Astrocyte of the hippocampus (primary cell): ENCODE measurements at regions not wholly inside any gene's neighbourhood (a gene's known extent, or its start where the extent isn't known, plus 50 kb on each side); places are given as distances from the start of the nearest gene placed in this dataset.
"Not testable (repeated sequence)": the region's sequence is repeated elsewhere in the genome, so short reads cannot be mapped to it uniquely, and the experiment has no call there.

Experiments
- DNase-seq: peaks from one replicate; pipeline ENCODE4 v3.0.0; 2011; ENCODE audit warnings: low read depth, low spot score

DNA sequence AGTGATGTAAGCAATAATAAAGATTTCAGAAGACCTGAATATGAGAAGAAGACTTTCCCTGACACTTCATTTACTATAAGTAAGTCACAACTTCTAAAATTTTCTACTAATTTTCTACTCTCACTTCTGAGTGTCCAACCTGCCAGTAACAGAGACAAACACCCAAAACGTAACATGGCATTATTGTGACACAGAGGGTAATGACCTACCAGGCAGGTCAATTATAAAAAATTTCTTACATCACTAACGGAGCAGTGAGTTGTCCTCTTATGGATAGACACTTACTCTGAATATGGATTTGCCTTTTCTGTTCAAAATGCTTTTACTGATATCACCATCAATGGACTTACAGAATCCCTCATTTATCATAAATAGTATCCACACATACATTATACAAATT lies 405.9 kb upstream of the MAGEB16 start:
- no peak for DNase-seq

DNA sequence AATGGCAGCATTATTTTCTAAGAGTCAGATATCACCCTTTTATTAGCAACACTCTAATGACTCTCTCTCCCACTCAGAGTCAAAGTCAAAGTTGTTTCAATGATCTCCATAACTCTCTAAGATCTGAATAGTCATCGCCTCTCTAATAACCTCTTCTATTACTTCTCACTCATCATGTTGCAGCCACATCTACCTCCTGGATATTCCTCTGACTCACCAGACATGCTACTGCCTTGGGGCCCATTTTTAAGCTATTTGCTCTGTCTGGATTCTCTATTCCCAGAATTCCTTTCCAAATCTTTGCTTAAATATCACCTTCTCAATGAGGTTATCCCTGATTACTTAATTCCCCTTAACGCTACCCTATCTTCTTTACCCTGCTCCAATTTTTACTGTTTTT lies 391.8 kb upstream of the MAGEB16 start:
- no peak for DNase-seq

DNA sequence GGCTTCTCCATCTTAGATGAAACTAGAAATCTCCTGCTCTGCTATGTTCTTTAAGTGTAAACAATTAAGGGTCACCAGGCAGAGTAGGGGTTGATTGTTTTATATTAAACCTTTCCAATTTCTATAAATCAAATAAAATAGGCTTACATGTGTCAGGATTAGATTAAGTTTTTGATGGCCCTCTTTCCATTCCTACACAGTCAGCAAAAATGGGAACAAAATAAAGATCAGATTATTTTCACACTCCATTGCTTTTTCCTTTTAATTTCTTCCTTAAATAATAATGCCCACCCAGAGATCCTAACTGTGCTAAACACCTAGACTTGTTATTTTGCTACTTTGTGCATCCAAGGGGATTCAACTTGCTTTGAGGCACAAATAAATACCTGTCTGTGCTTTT lies 381.4 kb upstream of the MAGEB16 start:
- DNase-seq, result no peak

DNA sequence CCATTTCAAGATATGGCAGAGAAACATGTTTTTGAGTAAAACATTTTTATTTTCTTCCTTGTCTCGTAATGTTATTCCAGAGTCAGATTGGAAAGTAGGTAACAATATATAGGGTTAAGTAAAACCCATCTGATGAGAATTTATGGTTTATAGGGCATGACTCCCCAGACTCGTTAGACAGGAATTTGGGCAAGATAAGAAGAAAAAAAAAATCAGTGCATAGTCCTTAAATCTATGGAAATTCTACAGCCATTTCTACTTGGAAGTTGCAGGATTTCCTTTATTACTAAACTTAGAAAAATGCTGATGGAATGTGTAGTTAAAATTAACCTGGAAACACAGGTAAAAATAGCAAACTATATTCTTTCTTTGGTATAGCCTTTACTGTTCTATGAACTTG lies 366.1 kb upstream of the MAGEB16 start:
- DNase-seq, result no peak

DNA sequence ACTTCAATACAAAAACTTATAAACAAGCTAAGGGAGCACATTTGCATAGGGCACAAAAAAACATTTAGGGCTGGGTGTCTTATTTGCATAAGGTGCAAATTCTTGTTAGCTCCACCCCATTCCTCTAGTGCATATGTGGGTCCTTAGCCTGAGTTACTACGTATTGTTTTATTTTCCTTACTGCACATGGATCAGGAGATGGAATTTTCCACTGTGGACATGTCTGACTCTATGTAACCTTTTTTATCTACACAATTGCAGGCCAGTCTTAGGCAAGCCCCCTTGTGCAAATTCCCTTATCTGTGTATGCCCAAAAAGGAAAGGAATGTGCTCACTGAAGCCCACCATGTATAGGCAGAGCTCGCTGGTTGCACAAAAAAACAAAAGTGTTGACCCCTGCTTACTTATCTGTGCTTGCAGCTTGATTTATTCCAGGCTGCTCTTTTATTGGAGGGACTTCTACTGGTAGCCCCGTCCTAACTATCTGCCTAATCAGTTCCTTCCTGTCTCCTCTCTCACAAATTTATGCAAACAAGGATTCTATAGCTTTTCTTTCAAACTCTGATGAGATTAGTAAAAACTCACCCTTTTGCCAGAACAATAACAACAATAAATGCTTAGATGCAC lies 359.0 kb upstream of the MAGEB16 start:
- DNase-seq, result no peak

DNA sequence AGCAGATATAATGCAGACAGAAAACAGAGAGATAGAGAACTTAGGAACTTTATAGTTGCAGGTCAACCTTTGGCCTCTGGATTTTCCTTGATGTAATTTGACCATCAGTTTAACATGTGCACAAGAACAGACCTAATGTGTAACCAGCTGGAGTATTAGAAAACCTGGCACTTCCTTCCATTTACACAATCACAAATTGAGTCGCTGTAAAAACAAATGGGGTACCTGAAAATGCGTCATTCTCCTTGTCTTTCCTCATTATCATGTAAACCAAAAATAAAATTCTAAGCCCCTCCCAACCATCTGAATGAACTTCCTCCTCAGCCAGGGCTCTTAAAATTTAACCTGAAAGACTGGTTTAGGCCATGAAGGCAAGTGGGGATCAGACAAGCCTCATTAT lies 358.4 kb upstream of the MAGEB16 start:
- no peak for DNase-seq

DNA sequence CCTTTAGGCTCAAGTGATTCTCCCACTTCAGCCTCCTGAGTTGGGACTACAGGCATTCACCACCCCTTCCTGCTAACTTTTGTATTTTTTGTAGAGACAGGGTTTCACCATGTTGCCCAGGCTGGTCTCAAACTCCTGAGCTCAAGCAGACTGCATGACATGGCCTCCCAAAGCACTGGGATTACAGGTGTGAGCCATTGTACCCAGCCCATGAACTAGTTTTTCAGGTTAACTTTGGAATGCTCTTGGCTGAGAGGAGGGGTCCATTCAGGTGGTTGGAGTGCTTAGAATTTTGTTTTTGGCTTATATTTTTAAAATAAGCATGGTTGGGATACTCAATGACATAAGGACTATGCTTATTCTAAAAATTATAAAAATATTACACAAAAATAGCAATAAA lies 355.7 kb upstream of the MAGEB16 start:
- no peak for DNase-seq

DNA sequence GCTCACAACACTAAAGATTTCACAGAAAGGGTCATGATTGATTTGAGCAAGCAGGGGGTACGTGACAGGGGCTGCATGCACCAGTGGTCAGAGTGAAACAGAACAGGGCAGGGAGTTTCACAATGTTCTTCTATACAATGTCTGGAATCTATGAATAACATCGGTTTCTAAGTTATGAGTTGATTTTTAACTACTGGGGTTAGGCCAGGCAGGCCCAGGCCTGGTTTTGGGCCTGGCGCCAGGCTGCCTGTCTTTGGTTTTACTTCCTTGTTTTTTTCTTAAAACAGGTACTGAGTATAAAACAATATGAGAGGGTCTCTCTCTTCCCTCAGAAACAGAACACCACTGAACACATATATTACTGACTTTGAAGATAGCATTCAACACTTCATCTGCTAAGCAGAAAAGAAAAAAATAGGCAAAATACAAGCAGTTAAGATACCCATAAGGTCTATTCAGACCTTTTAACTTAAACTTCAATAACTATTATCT lies 355.0 kb upstream of the MAGEB16 start:
- DNase-seq, result not testable (repeated sequence)

DNA sequence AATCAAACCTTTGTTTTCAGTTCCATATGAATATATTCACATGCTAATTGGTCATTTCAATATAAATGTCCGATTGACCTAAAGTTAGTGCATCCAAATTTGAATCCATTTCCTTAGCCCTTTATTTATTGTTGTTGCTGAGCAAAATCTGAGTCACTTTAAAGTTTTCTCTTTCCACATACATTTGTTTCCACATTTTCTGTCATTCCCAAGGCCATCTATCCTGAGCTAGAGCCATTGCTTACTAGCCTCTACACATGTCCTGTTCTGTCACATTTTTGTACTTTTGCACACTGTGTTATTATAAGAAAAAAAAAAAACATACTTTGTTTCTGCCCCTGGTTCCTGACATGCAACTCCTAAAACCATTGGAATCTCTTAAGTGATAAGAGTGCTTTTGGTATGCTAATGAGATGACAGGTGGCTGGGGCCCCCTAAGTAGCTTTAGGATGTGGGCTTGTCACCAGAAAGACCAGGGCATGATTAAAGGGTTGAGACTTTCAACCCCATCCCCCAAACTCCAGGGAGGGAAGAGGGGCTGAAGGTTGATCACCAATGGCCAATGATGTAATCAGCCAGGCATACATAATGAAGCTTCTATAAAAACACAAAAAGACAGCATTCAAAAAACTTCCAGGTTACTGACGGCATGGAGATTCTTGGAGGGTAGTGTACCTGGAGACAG lies 353.3 kb upstream of the MAGEB16 start:
- DNase-seq, result no peak

DNA sequence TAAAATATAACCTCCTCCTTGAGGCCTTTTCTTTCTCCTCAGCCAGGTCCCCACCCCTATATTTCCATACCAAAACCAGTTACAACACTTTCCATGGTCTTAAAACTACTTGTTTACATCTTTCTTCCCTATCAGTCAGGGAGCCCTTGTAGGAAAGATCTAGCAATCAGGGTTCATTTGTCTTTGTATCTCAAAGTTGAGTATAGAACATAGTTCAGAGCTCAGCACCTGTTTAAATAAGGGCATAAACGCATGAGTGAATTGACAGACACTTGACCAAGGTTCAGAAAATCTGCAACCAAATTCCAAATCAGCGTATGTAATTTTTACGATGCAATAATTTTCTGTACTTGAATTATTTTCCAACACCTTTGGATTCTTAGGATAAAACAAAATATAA lies 352.2 kb upstream of the MAGEB16 start:
- no peak for DNase-seq

DNA sequence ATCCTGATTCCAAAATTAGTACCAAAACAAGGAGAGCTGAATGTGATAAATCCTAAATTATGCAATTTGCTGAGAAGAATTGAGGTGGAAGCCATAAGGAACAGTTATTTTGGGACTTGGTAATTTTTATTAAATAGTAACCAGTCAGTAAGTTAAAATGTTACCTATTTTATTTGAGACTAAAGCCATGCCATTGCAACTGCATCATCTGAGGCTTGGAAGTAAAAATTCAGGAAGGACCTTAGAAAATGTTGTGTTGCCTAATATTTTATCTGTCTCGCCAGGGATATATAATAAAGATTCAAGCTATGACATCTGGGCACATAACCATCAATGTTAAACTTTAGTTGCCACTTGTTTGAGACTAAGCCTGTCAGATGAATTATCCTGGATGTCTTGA lies 341.3 kb upstream of the MAGEB16 start:
- no peak for DNase-seq

DNA sequence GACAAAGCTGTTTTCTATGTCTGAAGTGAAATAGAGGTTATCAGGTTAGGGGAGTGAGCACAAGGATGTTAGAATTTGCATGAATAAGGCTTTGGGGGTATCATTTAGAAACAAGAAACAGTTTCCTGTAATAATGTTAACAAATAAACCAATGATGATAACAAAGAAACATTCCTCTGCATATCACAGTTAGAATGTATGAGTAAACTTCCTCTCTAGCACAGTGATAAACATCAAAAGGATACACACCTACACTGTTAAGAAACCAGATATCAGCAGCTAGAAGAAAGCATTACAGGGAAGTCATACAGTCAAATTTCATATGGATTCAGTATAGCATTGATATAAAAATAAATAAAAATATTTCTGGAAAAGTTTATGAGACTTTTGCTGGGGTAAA lies 340.0 kb upstream of the MAGEB16 start:
- DNase-seq, result no peak

DNA sequence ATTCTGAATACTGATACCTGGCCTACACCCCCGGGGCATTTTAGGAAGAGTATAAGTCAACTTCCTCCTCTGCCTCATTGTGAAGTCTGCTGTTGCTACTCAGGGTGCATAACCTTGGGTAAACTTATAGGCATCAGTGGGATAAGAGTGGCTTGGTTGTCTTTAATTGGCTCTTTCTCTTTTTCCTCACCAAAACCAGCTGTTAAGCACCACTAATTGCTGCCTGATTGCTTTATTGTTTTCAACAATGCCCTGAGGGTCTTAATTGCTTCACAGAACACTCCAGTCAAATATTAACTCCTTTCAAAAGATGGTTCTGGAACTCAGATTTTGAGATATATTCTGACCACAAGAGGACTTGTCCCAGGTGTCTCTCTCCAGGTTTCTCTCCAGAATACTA lies 337.0 kb upstream of the MAGEB16 start:
- DNase-seq, result no peak

DNA sequence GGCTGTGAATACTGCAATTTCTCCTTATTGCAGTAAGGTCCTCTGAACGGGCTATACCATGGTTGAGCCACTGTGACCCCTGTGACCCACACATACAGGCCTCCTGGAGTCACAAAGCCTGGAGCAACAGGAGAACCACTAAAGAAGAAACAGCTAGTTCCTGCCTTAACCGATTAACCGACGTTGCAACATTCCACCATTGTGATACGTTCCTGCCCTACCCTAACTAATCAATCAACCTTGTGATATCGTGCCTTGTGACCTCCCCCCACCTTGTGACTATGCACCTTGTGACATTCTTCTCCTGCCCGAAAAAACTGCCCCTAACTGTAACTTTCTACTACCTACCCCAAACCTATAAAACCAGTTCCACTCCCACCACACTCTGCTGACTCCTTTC lies 301.5 kb upstream of the MAGEB16 start:
- DNase-seq, result not testable (repeated sequence)

DNA sequence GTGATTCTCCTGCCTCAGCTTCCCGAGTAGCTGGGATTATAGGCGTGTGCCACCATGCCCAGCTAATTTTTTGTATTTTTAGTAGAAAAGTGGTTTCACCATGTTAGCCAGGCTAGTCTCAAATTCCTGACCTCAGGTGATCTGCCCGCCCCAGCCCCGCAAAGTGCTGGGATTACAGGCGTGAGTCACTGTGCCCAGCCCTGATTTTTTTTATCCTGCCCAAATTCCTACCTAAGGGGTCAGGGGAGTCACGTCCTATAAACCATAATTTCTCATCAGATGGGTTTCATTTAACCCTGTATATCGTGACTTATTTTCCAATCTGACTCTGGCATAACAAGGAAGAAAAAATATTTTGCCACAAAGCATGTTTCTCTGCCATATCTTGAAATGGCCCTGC lies 300.7 kb upstream of the MAGEB16 start:
- not testable (repeated sequence) for DNase-seq

DNA sequence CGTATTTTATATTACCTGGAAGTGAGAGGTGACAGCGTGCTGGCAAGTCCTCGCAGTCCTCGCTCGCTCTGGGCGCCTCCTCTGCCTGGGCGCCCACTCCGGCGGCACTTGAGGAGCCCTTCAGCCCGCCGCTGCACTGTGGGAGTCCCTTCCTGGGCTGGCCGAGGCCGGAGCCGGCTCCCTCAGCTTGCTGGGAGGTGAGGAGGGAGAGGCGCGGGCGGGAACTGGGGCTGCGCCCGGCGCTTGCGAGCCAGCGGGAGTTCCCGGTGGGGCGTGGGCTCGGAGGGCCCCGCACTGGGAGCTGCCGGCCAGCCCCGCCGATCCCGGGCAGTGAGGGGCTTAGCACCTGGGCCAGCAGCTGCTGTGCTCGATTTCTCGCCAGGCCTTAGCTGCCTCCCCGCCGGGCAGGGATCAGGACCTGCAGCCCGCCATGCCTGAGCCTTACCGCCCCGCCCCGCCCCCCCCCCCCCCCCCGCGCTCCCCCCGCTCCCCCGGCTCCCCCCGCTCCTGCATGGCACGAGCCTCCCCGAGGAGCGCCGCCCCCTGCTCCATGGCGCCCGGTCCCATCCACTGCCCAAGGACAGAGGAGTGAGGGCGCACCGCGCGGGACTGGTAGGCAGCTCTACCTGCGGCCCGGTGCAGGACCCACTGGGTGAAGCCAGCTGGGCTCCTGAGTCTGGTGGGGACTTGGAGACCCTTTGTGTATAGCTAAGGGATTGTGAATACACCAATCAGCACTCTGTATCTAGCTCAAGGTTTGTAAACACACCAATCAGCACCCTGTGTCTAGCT lies 298.9 kb upstream of the MAGEB16 start:
- DNase-seq, result no peak

DNA sequence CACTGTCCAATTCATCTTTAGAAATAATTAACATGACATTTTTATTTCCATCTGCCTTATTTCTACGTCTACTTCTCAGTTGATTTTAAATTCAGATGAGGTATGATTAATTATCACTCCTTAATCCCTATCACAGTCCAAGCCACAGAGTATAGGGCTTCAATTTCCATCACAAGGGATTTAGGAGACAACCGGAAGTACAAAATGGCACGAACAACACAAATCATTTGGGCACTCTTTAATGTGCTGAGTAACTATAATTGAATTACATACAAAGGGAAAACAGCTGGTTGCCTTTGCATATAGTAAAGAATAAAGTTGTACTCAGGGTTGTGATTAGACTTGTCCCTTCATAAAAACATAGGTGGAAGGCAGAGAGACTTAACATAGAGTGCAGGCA lies 290.4 kb upstream of the MAGEB16 start:
- DNase-seq, result no peak

DNA sequence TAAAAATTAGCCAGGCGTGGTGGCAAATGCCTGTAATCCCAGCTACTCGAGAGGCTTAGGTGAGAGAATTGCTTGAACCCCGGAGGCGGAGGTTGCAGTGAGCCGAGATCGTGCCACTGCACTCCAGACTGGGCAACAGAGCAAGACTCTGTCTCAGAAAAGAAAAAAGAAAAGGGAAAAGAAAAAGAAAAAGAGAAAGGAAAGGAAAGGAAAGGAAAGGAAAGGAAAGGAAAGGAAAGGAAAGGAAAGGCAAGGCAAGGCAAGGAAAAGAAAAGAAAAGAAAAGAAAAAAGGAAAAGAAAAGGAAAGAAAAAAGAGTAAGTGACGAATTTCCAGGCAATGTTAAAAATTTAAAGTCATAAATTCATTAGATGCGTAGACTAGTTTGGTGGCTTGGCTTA lies 250.1 kb upstream of the MAGEB16 start:
- not testable (repeated sequence) for DNase-seq

DNA sequence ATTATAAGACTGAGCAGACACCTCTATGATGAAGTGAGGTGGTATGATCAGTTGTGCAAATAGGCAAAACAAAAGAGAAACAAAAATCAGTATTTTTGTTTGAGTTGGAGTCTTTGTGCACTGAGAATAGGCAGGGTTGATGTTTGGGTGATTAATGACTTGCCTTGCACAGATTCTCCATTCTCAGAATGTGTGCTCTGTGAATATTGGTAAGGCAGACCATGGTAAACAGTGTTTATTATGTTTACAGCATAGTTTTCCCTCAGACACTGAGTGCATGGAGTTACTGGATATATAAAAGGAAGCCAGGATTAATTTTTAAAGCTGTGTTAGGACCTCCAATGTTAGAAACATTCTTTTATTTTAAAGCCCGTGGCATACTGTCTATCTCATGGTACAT lies 240.2 kb upstream of the MAGEB16 start:
- no peak for DNase-seq

DNA sequence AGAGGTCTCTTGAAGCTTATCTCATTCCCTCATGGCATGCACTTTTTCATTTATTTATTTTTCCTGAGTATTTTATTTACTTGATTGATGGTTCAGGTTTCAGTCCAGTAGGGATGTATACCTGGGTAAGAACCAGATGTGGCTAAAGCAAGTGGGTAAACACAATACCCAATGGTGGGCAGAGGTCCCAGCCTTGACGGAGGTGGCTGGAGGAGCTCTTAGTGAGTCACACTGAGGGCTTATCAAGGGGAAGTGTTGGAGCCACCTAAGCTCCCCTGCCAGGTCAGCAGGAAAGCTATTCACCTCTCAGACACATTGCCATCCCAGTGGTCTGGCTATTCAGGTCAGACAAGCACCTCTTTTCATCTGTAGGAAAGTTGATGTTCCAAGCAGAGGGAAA lies 236.2 kb upstream of the MAGEB16 start:
- no peak for DNase-seq

DNA sequence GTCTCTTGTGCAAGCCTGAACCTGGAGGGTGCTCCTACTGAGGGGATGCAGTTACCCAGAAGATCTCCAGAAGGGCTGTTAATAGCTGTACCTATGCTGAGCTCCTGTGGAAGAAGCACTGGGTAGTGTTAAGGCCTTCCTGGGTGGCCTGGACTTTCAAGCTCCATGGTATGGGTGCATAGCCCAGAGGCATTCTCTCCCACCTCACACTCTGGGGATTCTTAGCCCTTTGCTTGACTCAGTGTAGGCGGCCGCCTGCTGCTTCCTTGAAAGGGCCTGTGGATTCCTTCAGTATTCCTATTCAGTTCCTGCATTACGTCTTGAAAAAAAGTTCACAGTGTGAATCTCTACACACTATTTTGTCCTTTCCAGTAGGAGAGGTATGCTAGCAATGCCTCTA lies 235.7 kb upstream of the MAGEB16 start:
- DNase-seq, result no peak

DNA sequence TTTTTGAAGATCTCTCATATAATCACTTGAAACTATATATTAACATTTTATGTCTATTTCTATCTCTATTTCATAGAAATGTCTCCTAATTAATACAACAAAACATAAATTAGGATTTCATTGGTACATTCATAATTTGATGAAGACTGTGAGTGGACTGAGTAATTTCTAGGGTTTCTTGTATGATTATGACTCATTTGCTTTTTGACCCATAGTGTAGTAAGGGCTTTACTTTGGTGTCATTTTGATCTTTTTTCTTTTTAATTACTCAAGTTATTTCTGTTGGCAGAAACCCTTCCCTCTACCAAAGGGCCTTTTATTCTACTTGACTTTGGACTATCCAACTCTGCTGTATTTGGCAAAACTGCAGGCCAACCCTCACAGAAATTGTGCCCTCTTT lies 207.9 kb upstream of the MAGEB16 start:
- DNase-seq, result no peak

DNA sequence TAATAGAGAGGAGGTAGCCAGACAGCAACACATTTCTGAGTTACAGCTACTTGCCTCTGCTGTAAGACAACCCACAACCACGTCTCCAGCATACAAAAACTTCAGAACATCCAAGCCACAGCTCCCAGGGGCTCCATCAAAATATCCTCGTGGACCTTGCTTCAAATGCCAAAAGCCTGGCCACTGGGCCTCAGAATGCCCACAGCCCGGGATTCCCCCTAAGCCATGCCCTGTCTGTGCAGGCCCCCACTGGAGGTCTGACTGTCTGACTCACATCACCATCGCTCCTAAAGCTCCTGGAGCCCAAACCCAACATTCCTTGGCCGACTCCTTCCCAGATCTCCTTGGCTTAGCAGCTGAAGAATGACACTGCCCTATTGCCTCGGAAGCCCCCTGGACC lies 186.6 kb upstream of the MAGEB16 start:
- DNase-seq, result not testable (repeated sequence)
